Large intestine (tissue), 3 donors: ENCODE measurements at regions not wholly inside any gene's neighbourhood (a gene's known extent, or its start where the extent isn't known, plus 50 kb on each side); places are given as distances from the start of the nearest gene placed in this dataset.
A peak's percentile ranks its signal among the peaks of the same experiment; 100 is the strongest.

Experiments
- DNase-seq, 2 donors: peaks; one replicate each; pipeline versions ENCODE4 v3.0.0 to v3.0.0-alpha.2; 2013
- H3K27ac ChIP-seq: one replicate; pipeline ENCODE4 v1.5.1; 2013; ENCODE audit warnings: low read length
- H3K27me3 ChIP-seq: 2 replicates; pipeline ENCODE4 v1.6.1; 2013; ENCODE audit warnings: low read length; ENCODE audit not compliant: control insufficient read depth, insufficient read depth
- H3K36me3 ChIP-seq: 2 replicates; pipeline ENCODE4 v1.6.1; 2013; ENCODE audit warnings: low read length; ENCODE audit not compliant: control insufficient read depth, insufficient read depth
- H3K4me1 ChIP-seq: one replicate; pipeline ENCODE4 v1.6.1; 2013; ENCODE audit warnings: low read length; ENCODE audit not compliant: control insufficient read depth, insufficient read depth
- H3K4me3 ChIP-seq: one replicate; pipeline ENCODE4 v1.5.1; 2013; ENCODE audit warnings: low read length
- H3K9me3 ChIP-seq: one replicate; pipeline ENCODE4 v1.6.1; 2013; ENCODE audit warnings: mild to moderate bottlenecking, low read depth, low read length, moderate library complexity; ENCODE audit not compliant: control insufficient read depth
- WGBS: methylation state at CpG from one replicate; pipeline ENCODE4 v1.1.5; 2013; ENCODE audit warnings: low lambda C conversion rate; ENCODE audit not compliant: insufficient coverage; 5-methylcytosine and 5-hydroxymethylcytosine counted together

- H3K4me3 ChIP-seq: no peak overlapping the region
- no peak for DNase-seq
- peaks cover 14% of the 10 kb centered on the region for H3K27me3 ChIP-seq
- H3K4me1 ChIP-seq: no peaks in the 10 kb centered on the region
- no peak overlapping the region for H3K27ac ChIP-seq
- no peaks in the 10 kb centered on the region for H3K9me3 ChIP-seq
- H3K36me3 ChIP-seq: no peaks in the 10 kb centered on the region
- WGBS: no CpG with 5 or more reads among the region's 2 CpGs
Observed at GRCh38 chr4:83767067-83767466, 231.2 kb downstream of the GPAT3 start.

- H3K4me3 ChIP-seq: no peak overlapping the region
- WGBS: no CpG with 5 or more reads among the region's 5 CpGs
- H3K4me1 ChIP-seq: no peaks in the 10 kb centered on the region
- H3K27me3 ChIP-seq: peaks cover 3% of the 10 kb centered on the region
- no peak overlapping the region for H3K27ac ChIP-seq
- DNase-seq: no peak
- no peaks in the 10 kb centered on the region for H3K9me3 ChIP-seq
- no peaks in the 10 kb centered on the region for H3K36me3 ChIP-seq
Observed at GRCh38 chr4:83759611-83760010, 223.7 kb downstream of the GPAT3 start.

GRCh38 chr4:83758285-83758684 is 222.4 kb downstream of the GPAT3 start:
- H3K36me3 ChIP-seq: no peaks in the 10 kb centered on the region
- H3K27me3 ChIP-seq: peaks cover under 1% of the 10 kb centered on the region
- DNase-seq: no peak
- no peak overlapping the region for H3K4me3 ChIP-seq
- no CpG with 5 or more reads among the region's 1 CpG for WGBS
- no peak overlapping the region for H3K27ac ChIP-seq
- no peaks in the 10 kb centered on the region for H3K4me1 ChIP-seq
- no peaks in the 10 kb centered on the region for H3K9me3 ChIP-seq

GRCh38 chr4:83757121-83757621 is 221.3 kb downstream of the GPAT3 start:
- peak overlapping the region; percentile 68 for H3K27ac ChIP-seq
- no peaks in the 10 kb centered on the region for H3K36me3 ChIP-seq
- peaks cover 3% of the 10 kb centered on the region for H3K27me3 ChIP-seq
- H3K4me3 ChIP-seq: no peak overlapping the region
- WGBS: no CpG with 5 or more reads among the region's 2 CpGs
- no peaks in the 10 kb centered on the region for H3K9me3 ChIP-seq
- DNase-seq: peak; percentile 57 to 69
- no peaks in the 10 kb centered on the region for H3K4me1 ChIP-seq

- Histone ChIP-seq H3K36me3 (no peaks in the 10 kb centered on the region), H3K9me3 (no peaks in the 10 kb centered on the region), H3K27ac (no peak overlapping the region), H3K4me3 (no peak overlapping the region), H3K27me3 (peaks cover 3% of the 10 kb centered on the region), H3K4me1 (peaks cover 8% of the 10 kb centered on the region)
- WGBS: 40% methylated on average over 1 of the region's 2 CpGs
- DNase-seq: no peak
Observed at GRCh38 chr4:83753260-83753659, 217.4 kb downstream of the GPAT3 start.

- H3K27ac ChIP-seq: peak overlapping the region; percentile 28
- no CpG with 5 or more reads among the region's 1 CpG for WGBS
- H3K4me1 ChIP-seq: peaks cover 8% of the 10 kb centered on the region
- H3K9me3 ChIP-seq: no peaks in the 10 kb centered on the region
- peaks cover 3% of the 10 kb centered on the region for H3K27me3 ChIP-seq
- DNase-seq: peak; percentile 37 to 54
- no peak overlapping the region for H3K4me3 ChIP-seq
- no peaks in the 10 kb centered on the region for H3K36me3 ChIP-seq
Observed at GRCh38 chr4:83751336-83751949, 215.5 kb downstream of the GPAT3 start.

- no peak overlapping the region for H3K4me3 ChIP-seq
- peak; percentile 57 to 61 for DNase-seq
- H3K4me1 ChIP-seq: peaks cover 8% of the 10 kb centered on the region
- H3K9me3 ChIP-seq: no peaks in the 10 kb centered on the region
- WGBS: no CpG with 5 or more reads among the region's 2 CpGs
- no peaks in the 10 kb centered on the region for H3K36me3 ChIP-seq
- H3K27me3 ChIP-seq: peaks cover 3% of the 10 kb centered on the region
- peak overlapping the region; percentile 33 for H3K27ac ChIP-seq
Observed at GRCh38 chr4:83748711-83749110, 212.8 kb downstream of the GPAT3 start.

GRCh38 chr4:83738895-83739294 is 203.0 kb downstream of the GPAT3 start:
- Histone ChIP-seq H3K27ac (no peak overlapping the region), H3K27me3 (peaks cover 2% of the 10 kb centered on the region), H3K4me3 (no peak overlapping the region), H3K9me3 (no peaks in the 10 kb centered on the region), H3K36me3 (no peaks in the 10 kb centered on the region), H3K4me1 (no peaks in the 10 kb centered on the region)
- 25% methylated on average over 2 of the region's 2 CpGs for WGBS
- no peak for DNase-seq

GRCh38 chr4:83734576-83734975 is 198.7 kb downstream of the GPAT3 start:
- WGBS: 90% methylated on average over 2 of the region's 3 CpGs
- DNase-seq: no peak
- H3K27me3 ChIP-seq: peaks cover 2% of the 10 kb centered on the region
- no peak overlapping the region for H3K4me3 ChIP-seq
- H3K9me3 ChIP-seq: peaks cover 3% of the 10 kb centered on the region
- no peaks in the 10 kb centered on the region for H3K36me3 ChIP-seq
- no peak overlapping the region for H3K27ac ChIP-seq
- no peaks in the 10 kb centered on the region for H3K4me1 ChIP-seq

- no peaks in the 10 kb centered on the region for H3K36me3 ChIP-seq
- H3K4me1 ChIP-seq: no peaks in the 10 kb centered on the region
- no CpG with 5 or more reads among the region's 3 CpGs for WGBS
- DNase-seq: no peak
- peaks cover 2% of the 10 kb centered on the region for H3K27me3 ChIP-seq
- peaks cover 3% of the 10 kb centered on the region for H3K9me3 ChIP-seq
- H3K4me3 ChIP-seq: no peak overlapping the region
- no peak overlapping the region for H3K27ac ChIP-seq
Observed at GRCh38 chr4:83732114-83732635, 196.3 kb downstream of the GPAT3 start.

GRCh38 chr4:83731609-83732008 is 195.7 kb downstream of the GPAT3 start:
- Histone ChIP-seq H3K4me3 (no peak overlapping the region), H3K36me3 (no peaks in the 10 kb centered on the region), H3K9me3 (peaks cover 3% of the 10 kb centered on the region), H3K27me3 (peaks cover 4% of the 10 kb centered on the region), H3K27ac (peak overlapping the region; percentile 26), H3K4me1 (no peaks in the 10 kb centered on the region)
- peak; percentile 70 to 75 for DNase-seq
- no CpG with 5 or more reads among the region's 3 CpGs for WGBS
